DMS53 (cell line): ENCODE measurements at regions not wholly inside any gene's neighbourhood (a gene's known extent, or its start where the extent isn't known, plus 50 kb on each side); places are given as distances from the start of the nearest gene placed in this dataset.

ENCODE experiments used
- DNase-seq: peaks from one replicate; lab custom pipeline; 2025; lab: John Stamatoyannopoulos, UW

DNA sequence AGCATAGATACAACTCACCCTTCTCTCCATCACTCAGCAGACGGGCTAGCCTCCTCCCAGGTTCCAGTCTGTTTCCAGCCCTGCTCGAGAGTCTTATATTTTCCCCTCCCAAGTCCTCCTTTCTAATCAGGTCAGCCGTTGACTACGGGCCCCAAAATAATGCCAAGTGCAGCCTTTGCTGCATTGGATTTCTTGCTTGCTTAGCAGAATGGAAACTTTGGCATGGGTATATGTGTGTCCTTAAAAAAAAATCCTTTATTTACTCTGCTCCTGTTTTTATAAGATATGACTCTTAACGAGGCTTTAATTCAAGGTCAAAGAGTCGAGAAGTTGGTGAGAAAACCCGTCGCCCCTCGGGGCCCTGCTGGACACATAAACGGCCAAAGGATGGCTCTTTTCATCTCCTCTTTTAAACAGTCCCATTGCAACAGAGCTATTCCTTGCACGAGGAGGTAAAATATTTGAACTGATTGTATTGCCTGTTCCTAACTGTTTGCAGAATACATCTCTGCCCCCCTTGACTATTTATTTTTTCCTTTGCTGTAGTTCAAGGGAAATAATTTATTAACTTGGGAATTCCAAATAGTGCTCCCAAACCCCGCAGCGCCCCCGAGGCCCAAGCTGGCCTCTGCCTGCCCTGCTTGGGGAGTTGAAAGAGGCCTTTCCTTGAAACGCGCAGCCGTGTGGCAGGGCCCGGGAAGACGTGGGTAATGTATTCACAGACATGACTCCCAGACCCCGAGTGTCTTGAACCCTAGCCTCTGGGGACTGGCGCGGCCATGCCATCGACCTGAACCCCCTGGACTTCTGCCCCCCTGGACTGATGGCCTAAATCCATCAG lies 156.5 kb upstream of the MYL2 start:
- DNase-seq: no peak

DNA sequence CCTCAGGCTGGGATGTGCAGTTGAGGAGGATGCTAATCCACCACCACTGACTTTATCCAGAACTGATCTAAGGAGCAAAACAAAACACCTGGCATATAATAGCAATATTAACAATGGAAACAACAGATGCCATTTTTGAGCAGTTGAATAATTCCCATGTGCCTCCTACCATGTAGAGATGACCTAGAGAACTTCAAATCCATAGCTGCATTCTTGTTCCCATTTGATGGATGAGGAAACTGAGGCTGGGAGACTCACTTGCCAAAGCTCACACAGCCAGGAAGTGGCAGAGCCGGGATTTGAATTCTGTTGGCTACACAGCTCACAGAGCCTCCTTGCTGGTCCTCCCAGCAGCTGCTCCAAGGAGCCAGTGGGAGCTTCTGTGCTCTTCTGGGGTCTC lies 155.8 kb upstream of the MYL2 start:
- DNase-seq: no peak

GRCh38 chr12:111074965-111075364 lies 154.6 kb upstream of the MYL2 start:
- no peak for DNase-seq

DNA sequence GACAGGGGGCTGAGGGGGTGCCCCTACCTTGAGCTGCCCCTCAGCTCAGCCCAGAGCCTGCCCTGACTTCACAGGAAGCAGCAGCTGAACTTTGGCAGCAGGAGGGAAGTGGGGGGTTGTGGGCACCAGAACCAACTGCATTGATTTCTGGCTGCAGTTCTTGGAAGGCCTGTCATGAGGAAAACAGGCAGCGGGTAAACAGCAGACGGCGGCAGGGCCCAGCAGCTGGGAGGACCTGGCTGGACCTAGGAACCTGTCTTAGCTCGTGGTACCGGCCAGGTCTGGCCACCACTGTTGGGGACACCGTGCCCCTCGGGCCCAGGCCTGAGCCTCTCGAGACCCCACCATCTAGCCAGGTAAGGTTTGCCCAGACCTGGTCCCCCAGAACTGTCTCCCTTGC lies 154.2 kb upstream of the MYL2 start:
- no peak for DNase-seq

DNA sequence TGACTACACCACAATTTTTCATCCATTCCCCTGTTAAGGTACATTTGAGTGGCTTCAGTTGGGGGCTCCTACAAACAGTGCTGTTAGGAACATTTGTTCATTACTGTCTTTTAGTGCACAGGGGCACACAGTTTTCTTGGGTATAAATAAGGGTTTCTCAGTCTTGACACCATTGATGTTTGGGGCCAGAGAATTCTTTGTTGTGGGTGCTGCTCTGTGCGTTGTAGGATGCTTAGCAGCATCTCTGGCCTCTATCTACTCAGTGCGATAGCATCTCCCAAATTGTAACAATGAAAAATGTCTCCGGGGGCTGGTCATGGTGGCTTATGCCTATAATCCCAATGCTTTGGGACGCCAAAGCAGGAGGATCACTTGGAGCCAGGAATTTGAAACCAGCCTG lies 153.0 kb upstream of the MYL2 start:
- DNase-seq: no peak

- DNase-seq: no peak
These were observed 151.9 kb upstream of the MYL2 start for GRCh38 chr12:111072299-111072698.

- DNase-seq: no peak
These were observed 149.5 kb upstream of the MYL2 start for GRCh38 chr12:111069886-111070285.

DNA sequence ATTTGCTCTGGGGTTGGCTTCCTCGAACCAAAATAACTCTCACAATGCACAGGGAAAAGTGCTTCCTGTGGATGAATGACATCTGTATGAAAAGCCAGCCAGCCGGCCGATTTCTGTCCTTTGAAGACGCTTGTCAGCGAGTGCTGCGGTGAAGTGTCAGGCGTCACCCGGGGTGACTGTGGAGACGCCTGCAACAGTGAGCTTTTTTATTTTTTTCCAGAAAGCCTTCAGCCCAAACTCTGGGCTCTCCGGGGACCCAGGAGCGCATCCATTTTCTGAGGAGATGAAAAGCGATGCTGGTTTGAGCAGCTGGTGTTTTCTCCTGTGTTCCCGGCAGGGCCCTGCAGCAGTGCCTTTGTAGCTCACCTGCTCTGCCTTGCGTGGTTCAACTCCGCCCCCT lies 147.9 kb upstream of the MYL2 start:
- no peak for DNase-seq

DNA sequence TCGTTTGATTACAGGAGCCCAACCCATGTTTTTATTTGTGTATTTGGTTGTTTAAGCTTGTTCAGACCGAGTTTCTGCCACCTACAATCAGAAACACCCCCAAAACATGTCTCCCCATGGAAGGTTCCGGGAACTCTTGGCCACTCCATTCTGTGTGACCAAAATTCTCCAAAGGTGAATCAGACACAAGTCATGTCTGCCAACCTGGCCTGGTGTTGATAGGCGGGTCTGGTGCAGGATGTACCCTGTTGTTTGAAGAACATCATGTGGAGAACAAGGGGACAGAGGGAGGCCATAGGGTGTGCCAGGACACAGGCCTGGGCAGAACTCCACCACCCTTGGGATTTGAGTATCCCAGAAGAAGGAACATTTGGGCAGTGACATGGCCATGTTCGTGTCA lies 147.1 kb upstream of the MYL2 start:
- no peak for DNase-seq

DNA sequence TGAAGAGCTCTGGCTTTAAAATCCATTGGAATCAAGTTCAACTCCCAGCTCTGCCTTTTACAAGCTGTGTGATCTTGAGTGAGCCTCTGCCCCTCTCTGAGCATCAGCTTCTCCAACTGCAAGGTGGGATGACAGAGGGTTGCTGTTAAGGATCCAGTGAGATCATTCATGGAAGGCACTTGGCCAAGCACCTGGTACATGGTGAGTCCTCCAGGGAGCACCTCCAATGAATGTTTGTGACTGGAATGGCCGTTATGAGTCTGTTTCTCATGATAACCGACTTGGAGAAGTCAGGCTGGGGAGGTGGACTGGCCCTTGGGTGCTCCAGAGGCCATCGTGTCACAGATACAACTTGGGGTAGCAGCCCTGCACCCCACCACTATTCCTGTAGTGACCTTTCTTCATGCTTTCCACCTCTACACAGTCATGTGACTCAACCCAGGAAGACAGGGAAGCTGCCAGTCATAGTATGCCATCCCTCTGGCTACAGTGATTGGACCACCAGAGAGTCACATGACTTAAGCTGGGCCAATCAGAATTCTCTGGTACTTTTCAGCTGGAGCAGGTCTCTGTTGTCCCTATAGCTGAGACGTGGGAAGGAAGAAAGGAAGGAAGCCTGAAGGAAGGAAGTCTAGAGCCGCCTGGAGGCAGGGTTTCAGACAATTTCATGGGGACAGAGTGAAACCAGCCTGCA lies 146.5 kb upstream of the MYL2 start:
- no peak for DNase-seq

DNA sequence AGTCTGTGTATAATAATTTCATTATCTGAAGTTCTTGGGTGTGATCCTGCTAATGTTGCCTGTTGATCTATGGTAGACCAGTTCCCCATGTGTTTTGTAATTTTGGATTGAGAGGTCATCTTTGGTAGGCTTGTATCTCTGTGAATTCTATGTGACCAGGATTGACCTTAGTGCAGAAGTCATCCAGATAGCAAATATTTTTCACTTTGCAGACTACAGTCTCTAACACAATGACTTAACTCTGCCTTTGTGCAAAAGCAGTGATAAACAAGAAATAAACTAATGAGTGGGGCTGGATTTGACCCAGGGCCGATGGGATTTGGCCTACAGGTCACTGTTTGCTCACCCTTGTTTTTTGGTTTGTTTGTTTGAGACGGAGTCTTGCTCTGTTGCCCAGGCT lies 144.6 kb upstream of the MYL2 start:
- DNase-seq: no peak

DNA sequence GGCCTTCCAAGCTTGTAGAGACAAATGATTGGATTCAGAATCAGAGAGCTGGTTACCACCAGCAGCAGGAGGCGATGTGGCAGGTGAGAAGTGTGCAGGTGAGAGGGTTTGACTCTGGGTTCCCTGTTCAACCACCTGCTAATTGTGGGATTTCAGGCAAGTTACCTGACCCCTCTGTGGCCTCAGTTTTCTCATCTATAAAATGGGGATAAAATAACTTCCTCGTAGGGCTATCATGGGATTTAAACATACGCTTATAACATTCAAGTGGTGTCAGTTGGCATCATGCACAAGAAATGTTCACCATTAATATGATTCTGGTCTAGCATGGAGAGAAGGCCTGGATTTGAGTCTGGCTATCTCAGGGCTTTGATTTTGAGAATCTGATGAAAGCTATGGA lies 143.8 kb upstream of the MYL2 start:
- DNase-seq: no peak

GRCh38 chr12:111063295-111064026 lies 143.1 kb upstream of the MYL2 start:
- no peak for DNase-seq

- DNase-seq: no peak
These were observed 137.5 kb upstream of the MYL2 start for GRCh38 chr12:111057701-111058425.

DNA sequence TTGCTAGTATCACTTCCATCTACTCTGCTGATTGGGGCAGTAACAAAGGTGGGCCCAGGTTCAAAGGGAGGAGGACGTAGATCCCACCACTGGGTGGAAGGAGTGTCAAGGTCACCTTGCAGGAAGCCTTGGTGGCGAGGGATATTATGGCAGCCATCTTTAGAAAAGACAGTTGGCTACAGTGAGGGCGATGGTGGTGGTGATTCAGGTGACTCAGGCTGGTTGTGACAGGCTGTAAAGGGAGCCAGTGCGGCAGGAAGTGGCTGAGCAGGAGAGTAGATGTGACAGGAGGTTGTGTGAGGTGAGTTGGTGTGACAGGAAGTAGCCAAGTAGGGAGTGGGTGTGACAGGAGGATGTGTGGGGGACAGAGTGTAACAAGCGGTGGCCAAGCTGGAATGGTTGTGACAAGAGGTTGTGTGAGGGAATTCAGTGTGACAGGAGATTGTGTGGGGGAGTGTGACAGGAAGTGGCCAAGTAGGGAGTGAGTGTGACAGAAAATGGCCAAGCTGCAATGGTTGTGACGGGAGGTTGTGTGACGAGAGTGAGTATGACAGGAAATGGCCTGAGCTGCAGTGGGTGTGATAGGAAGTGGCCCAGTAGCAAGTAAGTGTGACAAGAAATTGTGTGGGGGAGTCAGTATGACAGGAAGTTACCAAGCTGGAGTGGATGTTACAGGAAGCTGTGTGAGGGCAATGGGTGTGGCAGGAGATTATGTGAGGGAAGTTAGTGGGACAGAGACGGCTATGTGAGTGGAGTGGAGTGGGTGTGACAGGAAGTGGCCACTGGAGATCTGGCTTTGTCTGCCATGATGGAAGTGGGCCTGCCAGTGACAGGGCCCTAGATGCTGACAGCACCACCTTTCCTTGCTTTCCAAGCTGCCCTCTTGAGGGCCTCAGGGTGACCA lies 136.5 kb upstream of the MYL2 start:
- DNase-seq: no peak

DNA sequence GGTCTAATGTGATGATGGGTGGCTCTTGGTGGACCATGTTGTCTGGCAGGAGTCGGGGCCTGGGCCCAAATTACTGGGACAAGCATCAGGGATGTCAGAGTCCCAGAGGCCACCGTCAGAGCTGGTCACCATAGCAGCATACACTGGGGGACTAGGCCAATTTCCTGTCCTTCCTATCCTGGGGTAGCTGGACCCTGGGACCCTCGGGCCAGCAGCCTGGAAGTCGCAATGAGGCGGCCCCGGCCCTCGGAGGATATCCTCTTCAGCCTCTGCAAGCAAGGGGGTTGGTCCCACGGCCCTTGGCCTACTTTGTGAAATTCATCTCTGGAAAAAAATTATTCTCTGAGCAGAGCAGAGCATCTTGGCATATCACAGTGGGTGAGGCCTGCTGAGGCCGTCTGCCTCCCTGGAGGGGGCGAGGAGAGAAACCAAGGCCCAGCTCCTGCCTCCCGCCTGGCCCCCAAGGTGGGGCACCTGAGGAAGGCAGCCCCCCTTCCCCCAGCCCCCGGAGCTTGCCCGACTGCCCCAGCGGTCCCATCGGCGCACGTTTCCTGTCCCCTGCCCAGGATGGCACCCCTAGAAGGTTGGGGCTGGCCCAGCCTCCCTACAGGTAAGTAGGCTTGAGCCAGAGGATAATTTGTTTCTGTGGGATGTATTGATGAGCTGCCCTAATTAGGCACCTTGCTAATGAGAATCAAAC lies 135.0 kb upstream of the MYL2 start:
- DNase-seq: no peak

- no peak for DNase-seq
These were observed 128.6 kb upstream of the MYL2 start for GRCh38 chr12:111048991-111049390.

DNA sequence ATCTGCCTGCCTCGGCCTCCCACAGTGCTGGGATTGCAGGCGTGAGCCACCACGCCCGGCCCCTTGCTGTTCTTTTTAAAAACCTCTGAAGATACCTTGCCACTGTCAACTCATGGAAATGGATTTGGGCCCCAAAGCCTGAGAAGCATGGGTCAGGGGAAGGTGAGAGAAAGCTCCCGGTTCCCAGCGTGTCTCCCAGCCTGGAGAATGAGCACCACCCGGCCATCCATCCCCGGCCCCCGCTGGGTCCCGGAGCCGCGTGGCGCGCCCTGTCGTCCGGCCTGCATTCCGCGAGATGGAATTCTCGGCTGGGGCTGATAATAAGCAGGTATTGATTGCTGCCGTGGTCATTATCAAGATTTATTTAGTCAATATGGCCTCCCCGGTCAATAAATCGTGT lies 126.5 kb upstream of the MYL2 start:
- DNase-seq: no peak

DNA sequence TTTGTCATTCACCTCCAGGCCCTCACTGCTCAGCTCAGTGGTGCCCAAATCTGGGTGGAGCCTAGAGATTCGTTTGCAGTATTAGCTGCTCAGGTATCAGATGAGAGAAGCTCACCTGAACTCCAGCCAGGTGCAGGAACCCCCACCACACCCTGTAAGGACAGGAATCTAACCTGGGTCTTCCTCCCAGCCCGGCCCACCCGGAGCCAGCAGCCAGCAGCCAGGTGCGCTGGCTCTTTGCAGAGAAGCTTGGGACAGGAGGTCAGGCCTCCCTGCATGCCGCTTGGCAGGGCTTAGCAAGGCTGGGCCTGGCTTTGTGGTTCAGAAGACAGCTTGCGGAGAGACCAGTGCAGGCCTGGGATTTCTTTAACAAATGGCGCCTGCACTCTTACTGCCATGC lies 125.6 kb upstream of the MYL2 start:
- DNase-seq: no peak

GRCh38 chr12:111041091-111041490 lies 120.7 kb upstream of the MYL2 start:
- DNase-seq: no peak

GRCh38 chr12:111040690-111041089 lies 120.3 kb upstream of the MYL2 start:
- no peak for DNase-seq
